Peyer's patch (tissue), 4 donors: ENCODE measurements at regions not wholly inside any gene's neighbourhood (a gene's known extent, or its start where the extent isn't known, plus 50 kb on each side); places are given as distances from the start of the nearest gene placed in this dataset.

Source experiments
- DNase-seq, 3 donors: peaks; one replicate each; pipeline ENCODE4 v3.0.0-alpha.2; 2017 to 2019
- H3K27ac ChIP-seq, 4 donors: fragments of 200-600 bp; sonication (generic); one replicate each; pipeline ENCODE4 v1.5.1; 2016 to 2019
- H3K27me3 ChIP-seq, 2 donors: fragments of 200-600 bp; sonication (generic); one replicate each; pipeline ENCODE4 v1.5.1; 2019
- H3K36me3 ChIP-seq, 3 donors: fragments of 200-600 bp; sonication (generic); one replicate each; pipeline ENCODE4 v1.5.1; 2016 to 2019
- H3K4me1 ChIP-seq, 4 donors: fragments of 200-600 bp; sonication (generic); one replicate each; pipeline ENCODE4 v1.5.1; 2016 to 2019
- H3K4me3 ChIP-seq, 4 donors: fragments of 200-600 bp; sonication (generic); 1 replicate in 3 of 4; 2 replicates in 1 of 4; pipeline ENCODE4 v1.5.1; 2016 to 2019; ENCODE audit warnings: mild to moderate bottlenecking in 1 of 4
- H3K9me3 ChIP-seq, 4 donors: fragments of 200-600 bp; sonication (generic); one replicate each; pipeline ENCODE4 v1.5.1; 2016 to 2019; ENCODE audit warnings: mild to moderate bottlenecking in 1 of 4
- POLR2A ChIP-seq, 2 donors: fragments of 450-650 bp; IDR thresholded peaks; one replicate each; pipeline ENCODE4 v1.5.1; 2017; ENCODE audit warnings: antibody characterized with exemption in 2 of 2, mild to moderate bottlenecking in 2 of 2, moderate library complexity in 2 of 2
- TF ChIP-seq, protein P1 (sequence below), 6 experiments: fragments of 450-650 bp in 4 of 6; fragments of 200-600 bp in 2 of 6; sonication (generic) in 1 of 6; IDR thresholded peaks; one replicate each; pipeline ENCODE4 v1.5.1; 2017 to 2019; ENCODE audit warnings: antibody characterized with exemption in 6 of 6, mild to moderate bottlenecking in 3 of 6, moderate library complexity in 1 of 6

GRCh38 chr21:19810779-19811178 is 1187.4 kb upstream of the NCAM2 start:
- H3K27me3 ChIP-seq: no peaks in the 10 kb centered on the region
- TF ChIP-seq, protein P1, sequence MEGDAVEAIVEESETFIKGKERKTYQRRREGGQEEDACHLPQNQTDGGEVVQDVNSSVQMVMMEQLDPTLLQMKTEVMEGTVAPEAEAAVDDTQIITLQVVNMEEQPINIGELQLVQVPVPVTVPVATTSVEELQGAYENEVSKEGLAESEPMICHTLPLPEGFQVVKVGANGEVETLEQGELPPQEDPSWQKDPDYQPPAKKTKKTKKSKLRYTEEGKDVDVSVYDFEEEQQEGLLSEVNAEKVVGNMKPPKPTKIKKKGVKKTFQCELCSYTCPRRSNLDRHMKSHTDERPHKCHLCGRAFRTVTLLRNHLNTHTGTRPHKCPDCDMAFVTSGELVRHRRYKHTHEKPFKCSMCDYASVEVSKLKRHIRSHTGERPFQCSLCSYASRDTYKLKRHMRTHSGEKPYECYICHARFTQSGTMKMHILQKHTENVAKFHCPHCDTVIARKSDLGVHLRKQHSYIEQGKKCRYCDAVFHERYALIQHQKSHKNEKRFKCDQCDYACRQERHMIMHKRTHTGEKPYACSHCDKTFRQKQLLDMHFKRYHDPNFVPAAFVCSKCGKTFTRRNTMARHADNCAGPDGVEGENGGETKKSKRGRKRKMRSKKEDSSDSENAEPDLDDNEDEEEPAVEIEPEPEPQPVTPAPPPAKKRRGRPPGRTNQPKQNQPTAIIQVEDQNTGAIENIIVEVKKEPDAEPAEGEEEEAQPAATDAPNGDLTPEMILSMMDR (IDR thresholded peaks at IDR 0.05): no peak
- no peak for TF ChIP-seq POLR2A (IDR thresholded peaks at IDR 0.05)
- H3K36me3 ChIP-seq: no peaks in the 10 kb centered on the region
- no peak overlapping the region for H3K4me3 ChIP-seq
- no peak for DNase-seq
- no peaks in the 10 kb centered on the region for H3K9me3 ChIP-seq
- no peak overlapping the region for H3K27ac ChIP-seq
- no peaks in the 10 kb centered on the region for H3K4me1 ChIP-seq

DNA sequence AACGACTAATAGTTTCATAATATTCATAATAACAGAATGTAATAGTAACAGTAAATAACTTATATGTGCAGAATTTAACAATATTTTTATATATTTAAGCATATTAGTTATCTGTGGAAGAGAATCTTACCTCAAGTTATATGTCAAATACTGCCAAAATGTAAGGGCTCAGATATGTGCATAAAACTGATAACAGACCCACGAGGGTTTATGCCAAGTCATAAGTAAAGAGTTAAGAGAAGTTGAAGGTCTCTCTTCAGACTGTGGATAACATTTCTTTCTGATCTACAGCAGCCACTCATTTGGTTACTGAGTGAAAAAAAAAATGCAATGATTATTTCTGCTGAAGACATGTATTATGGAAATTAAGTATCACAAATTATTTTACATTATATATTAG is 1167.8 kb upstream of the NCAM2 start:
- no peaks in the 10 kb centered on the region for H3K4me1 ChIP-seq
- no peak overlapping the region for H3K27ac ChIP-seq
- no peaks in the 10 kb centered on the region for H3K36me3 ChIP-seq
- DNase-seq: no peak
- no peaks in the 10 kb centered on the region for H3K27me3 ChIP-seq
- H3K9me3 ChIP-seq: no peaks in the 10 kb centered on the region
- no peak overlapping the region for H3K4me3 ChIP-seq
- TF ChIP-seq, protein P1 (IDR thresholded peaks at IDR 0.05): no peak
- TF ChIP-seq POLR2A (IDR thresholded peaks at IDR 0.05): no peak

DNA sequence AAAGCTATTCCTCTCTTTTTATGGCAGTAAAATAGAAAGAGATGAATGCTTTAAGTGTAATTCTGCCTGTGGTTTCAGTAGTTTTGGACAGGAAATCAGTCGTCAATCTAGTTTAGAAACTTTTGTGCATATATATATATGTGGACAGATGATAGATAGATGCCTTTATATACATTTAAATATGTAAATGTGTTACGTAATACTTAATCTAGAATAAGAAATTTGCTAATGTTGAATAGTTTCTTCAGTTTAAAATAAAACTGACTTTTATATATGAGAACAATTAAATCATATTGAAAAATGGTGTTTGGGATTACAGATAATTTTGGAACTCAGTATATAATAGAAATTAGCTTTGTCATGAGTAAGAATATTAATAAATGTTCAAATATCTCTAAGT is 1165.7 kb upstream of the NCAM2 start:
- TF ChIP-seq POLR2A (IDR thresholded peaks at IDR 0.05): no peak
- TF ChIP-seq, protein P1 (IDR thresholded peaks at IDR 0.05): no peak
- Histone ChIP-seq H3K36me3 (no peaks in the 10 kb centered on the region), H3K9me3 (no peaks in the 10 kb centered on the region), H3K27ac (no peak overlapping the region), H3K4me3 (no peak overlapping the region), H3K27me3 (no peaks in the 10 kb centered on the region), H3K4me1 (no peaks in the 10 kb centered on the region)
- no peak for DNase-seq

DNA sequence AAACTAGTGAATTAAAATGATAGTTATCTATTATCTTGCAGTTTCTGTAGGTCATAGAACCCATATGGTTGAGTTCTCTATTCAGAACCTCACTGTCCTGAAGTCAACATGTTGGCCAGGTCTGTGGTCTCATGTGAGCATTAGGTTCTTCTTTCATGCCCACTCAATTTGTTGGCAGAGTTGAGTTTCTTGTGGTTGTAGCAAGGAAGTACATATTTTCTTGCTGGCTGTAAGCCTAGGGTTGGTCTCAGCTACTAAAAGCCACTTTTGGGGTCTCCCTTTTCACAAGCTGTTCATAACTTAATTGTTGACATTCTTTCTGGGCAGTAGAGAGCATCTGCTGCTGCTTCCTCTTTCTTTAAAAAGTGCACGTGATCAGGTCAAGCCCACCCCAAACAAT is 1165.1 kb upstream of the NCAM2 start:
- TF ChIP-seq, protein P1 (IDR thresholded peaks at IDR 0.05): no peak
- TF ChIP-seq POLR2A (IDR thresholded peaks at IDR 0.05): no peak
- Histone ChIP-seq H3K9me3 (no peaks in the 10 kb centered on the region), H3K4me3 (no peak overlapping the region), H3K36me3 (no peaks in the 10 kb centered on the region), H3K27ac (no peak overlapping the region), H3K27me3 (no peaks in the 10 kb centered on the region), H3K4me1 (no peaks in the 10 kb centered on the region)
- no peak for DNase-seq

GRCh38 chr21:19842601-19843000 is 1155.6 kb upstream of the NCAM2 start:
- Histone ChIP-seq H3K9me3 (peaks cover 0 to 4% (median 0%) of the 10 kb centered on the region in 4 donors), H3K4me1 (no peaks in the 10 kb centered on the region), H3K27ac (no peak overlapping the region), H3K36me3 (no peaks in the 10 kb centered on the region), H3K4me3 (no peak overlapping the region), H3K27me3 (no peaks in the 10 kb centered on the region)
- TF ChIP-seq, protein P1 (IDR thresholded peaks at IDR 0.05): no peak
- no peak for TF ChIP-seq POLR2A (IDR thresholded peaks at IDR 0.05)
- no peak for DNase-seq

DNA sequence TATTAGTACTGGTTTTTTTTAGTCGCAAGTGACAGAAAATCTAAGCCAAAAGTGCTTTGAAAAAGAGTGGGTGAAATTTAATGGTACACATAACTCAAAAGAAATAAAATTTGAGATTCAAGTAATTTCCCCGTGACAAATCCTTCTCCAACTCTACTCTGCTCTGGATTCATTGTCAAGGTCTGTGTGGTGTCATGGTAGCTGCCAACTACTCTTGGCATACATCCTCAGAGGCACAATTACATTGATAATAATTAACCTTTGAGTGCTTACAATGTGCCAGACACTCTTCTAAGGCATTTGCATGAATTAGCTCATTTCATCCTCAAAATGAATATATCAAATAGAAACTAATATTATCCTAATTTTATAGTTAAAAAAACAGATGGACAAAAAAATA is 1153.9 kb upstream of the NCAM2 start:
- Histone ChIP-seq H3K9me3 (peaks cover 0 to 4% (median 0%) of the 10 kb centered on the region in 4 donors), H3K27ac (no peak overlapping the region), H3K4me1 (no peaks in the 10 kb centered on the region), H3K36me3 (no peaks in the 10 kb centered on the region), H3K4me3 (no peak overlapping the region), H3K27me3 (no peaks in the 10 kb centered on the region)
- DNase-seq: no peak
- TF ChIP-seq POLR2A (IDR thresholded peaks at IDR 0.05): no peak
- TF ChIP-seq, protein P1 (IDR thresholded peaks at IDR 0.05): no peak
